KMS-11 (cell line): ENCODE measurements at regions not wholly inside any gene's neighbourhood (a gene's known extent, or its start where the extent isn't known, plus 50 kb on each side); places are given as distances from the start of the nearest gene placed in this dataset.

ENCODE experiments used
- H2AFZ ChIP-seq: fragments of 200-600 bp; sonication (generic); 2 replicates; pipeline ENCODE4 v1.6.1; 2016; ENCODE audit warnings: antibody characterized with exemption, mixed run types, low read depth
- H3K27ac ChIP-seq: fragments of 200-600 bp; sonication (generic); 2 replicates; pipeline ENCODE4 v1.6.1; 2016; ENCODE audit warnings: mild to moderate bottlenecking, mixed run types
- H3K27me3 ChIP-seq: fragments of 200-600 bp; sonication (generic); 2 replicates; pipeline ENCODE4 v1.6.1; 2017; ENCODE audit warnings: mild to moderate bottlenecking, low read depth, mixed run types, moderate library complexity; ENCODE audit not compliant: insufficient read depth
- H3K36me3 ChIP-seq: fragments of 200-600 bp; sonication (generic); 2 replicates; pipeline ENCODE4 v1.6.1; 2017; ENCODE audit warnings: mild to moderate bottlenecking, mixed run types; ENCODE audit not compliant: insufficient read depth
- H3K4me1 ChIP-seq: fragments of 200-600 bp; sonication (generic); 2 replicates; pipeline ENCODE4 v1.6.1; 2016; ENCODE audit warnings: mild to moderate bottlenecking, low read depth, mixed run types; ENCODE audit not compliant: poor library complexity, severe bottlenecking
- H3K4me2 ChIP-seq: fragments of 200-600 bp; sonication (generic); 2 replicates; pipeline ENCODE4 v1.7.0; 2016; ENCODE audit warnings: mild to moderate bottlenecking, mixed run types
- H3K4me3 ChIP-seq: fragments of 200-600 bp; sonication (generic); IDR thresholded peaks from 2 replicates; pipeline ENCODE4 v1.6.1; 2017; ENCODE audit warnings: low read depth, low read length, mixed read lengths; ENCODE audit not compliant: insufficient read depth
- H3K79me2 ChIP-seq: fragments of 200-600 bp; sonication (generic); 2 replicates; pipeline ENCODE4 v1.6.1; 2016; ENCODE audit warnings: low read depth, mixed run types; ENCODE audit not compliant: insufficient read depth
- H3K9ac ChIP-seq: fragments of 200-600 bp; sonication (generic); 2 replicates; pipeline ENCODE4 v1.6.1; 2016; ENCODE audit warnings: mild to moderate bottlenecking, mixed run types
- H4K20me1 ChIP-seq: fragments of 200-600 bp; sonication (generic); 2 replicates; pipeline ENCODE4 v1.6.1; 2016; ENCODE audit warnings: mild to moderate bottlenecking, mixed run types; ENCODE audit not compliant: insufficient read depth
- TF ChIP-seq, protein P1 (sequence below): fragments of 200-600 bp; sonication (generic); conservative IDR thresholded peaks from 2 replicates; pipeline ENCODE4 v1.6.1; 2017; ENCODE audit warnings: low read depth, mild to moderate bottlenecking, antibody characterized with exemption, low read length, moderate library complexity, mixed read lengths

DNA sequence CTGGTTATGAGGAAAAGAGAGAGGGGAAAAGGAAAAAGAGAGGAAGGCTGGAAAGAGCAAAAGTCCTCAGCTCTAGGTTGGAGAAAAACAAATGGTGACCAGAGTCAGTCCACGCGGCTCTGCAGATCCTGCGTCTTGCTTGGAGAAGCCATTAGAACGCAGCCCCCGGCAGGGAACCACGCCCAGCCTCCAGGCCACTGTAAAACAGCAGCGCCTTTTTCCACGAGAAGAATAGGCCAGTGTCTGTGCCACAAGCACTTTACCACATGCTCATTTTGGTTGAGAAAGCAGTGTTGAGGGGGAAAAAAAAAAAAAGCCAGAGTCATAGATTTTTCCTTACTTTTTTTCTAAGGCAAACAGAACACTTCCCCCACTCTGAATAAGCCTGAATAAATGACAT is 846.9 kb upstream of the ADAMTS5 start:
- H3K9ac ChIP-seq = no peak overlapping the region

DNA sequence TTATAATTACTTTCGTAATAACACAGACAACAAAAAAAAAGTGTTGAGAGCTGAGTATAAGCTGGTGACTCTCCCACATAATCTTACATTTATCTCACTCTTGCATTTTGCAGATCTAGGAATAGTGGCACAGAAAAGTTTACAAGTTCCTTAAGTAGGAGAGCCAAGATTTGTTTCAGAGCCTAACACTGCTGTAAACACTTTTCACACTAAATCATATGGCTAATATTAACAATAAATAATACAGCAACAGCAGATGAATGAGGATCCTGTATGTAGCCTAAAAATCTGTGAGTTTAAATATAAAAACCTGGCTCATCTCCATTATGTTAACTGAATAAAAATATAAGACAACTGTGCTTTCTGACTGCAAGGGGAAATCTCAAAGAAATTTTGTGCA is 846.5 kb upstream of the ADAMTS5 start:
- no peak overlapping the region for H3K27ac ChIP-seq
- no peak overlapping the region for H3K4me3 ChIP-seq
- H3K4me2 ChIP-seq = no peak overlapping the region
- H4K20me1 ChIP-seq = no peaks in the 10 kb centered on the region
- H3K9ac ChIP-seq = no peak overlapping the region
- H3K4me1 ChIP-seq = no peaks in the 10 kb centered on the region
- no peaks in the 10 kb centered on the region for H3K27me3 ChIP-seq
- H2AFZ ChIP-seq = no peak overlapping the region
- no peaks in the 10 kb centered on the region for H3K79me2 ChIP-seq
- TF ChIP-seq, protein P1, sequence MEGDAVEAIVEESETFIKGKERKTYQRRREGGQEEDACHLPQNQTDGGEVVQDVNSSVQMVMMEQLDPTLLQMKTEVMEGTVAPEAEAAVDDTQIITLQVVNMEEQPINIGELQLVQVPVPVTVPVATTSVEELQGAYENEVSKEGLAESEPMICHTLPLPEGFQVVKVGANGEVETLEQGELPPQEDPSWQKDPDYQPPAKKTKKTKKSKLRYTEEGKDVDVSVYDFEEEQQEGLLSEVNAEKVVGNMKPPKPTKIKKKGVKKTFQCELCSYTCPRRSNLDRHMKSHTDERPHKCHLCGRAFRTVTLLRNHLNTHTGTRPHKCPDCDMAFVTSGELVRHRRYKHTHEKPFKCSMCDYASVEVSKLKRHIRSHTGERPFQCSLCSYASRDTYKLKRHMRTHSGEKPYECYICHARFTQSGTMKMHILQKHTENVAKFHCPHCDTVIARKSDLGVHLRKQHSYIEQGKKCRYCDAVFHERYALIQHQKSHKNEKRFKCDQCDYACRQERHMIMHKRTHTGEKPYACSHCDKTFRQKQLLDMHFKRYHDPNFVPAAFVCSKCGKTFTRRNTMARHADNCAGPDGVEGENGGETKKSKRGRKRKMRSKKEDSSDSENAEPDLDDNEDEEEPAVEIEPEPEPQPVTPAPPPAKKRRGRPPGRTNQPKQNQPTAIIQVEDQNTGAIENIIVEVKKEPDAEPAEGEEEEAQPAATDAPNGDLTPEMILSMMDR = no peak
- H3K36me3 ChIP-seq = no peaks in the 10 kb centered on the region

More for the DNA sequence above, 846.9 kb upstream of the ADAMTS5 start:
- Histone ChIP-seq H3K4me1 (no peaks in the 10 kb centered on the region), H3K79me2 (no peaks in the 10 kb centered on the region), H3K4me2 (no peak overlapping the region), H4K20me1 (no peaks in the 10 kb centered on the region), H3K27ac (no peak overlapping the region), H2AFZ (no peak overlapping the region), H3K27me3 (no peaks in the 10 kb centered on the region), H3K36me3 (no peaks in the 10 kb centered on the region), H3K4me3 (no peak overlapping the region)
- TF ChIP-seq, protein P1 = no peak

DNA sequence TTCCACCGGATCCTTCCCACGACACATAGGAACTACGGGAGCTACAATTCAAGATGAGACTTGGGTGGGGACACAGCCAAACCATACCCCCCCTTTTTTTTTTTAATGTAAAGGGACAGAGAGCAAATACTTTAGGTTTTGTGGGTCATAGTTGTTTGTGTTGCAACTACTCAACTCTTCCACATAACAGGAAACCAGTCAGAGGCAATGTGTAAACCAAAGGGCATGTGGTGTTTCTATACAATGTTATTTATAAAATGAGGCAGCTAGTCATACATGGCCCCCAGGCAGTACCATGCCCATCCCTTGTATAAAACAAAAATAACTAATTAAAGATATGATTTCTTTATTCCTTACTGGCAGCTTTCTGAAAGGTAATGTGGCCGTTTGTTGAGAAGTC is 845.4 kb upstream of the ADAMTS5 start:
- Histone ChIP-seq H3K27me3 (no peaks in the 10 kb centered on the region), H3K9ac (no peak overlapping the region), H3K4me2 (no peak overlapping the region), H3K79me2 (no peaks in the 10 kb centered on the region), H3K4me1 (no peaks in the 10 kb centered on the region), H3K4me3 (no peak overlapping the region), H4K20me1 (no peaks in the 10 kb centered on the region), H2AFZ (no peak overlapping the region), H3K36me3 (no peaks in the 10 kb centered on the region), H3K27ac (no peak overlapping the region)
- TF ChIP-seq, protein P1 = no peak

DNA sequence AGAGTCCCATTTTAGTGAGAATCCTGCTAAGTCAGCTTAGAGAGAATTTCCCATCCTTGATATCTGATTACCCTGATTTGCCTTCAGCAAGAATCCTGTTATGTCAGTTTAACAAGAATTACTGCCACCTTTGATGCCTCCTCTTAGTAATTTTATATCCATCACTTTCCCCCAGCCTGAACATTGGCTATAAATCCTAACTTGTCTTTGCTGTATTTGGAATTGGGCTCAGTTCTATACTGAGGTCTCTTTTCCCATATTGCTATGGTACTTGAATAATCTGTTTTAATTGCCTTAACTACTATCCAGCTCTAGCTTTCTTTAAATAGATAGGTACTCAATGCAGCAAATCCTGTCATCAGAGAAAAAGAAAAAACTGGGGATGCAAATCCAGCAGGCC is 842.0 kb upstream of the ADAMTS5 start:
- Histone ChIP-seq H3K36me3 (no peaks in the 10 kb centered on the region), H3K4me2 (no peak overlapping the region), H3K4me3 (no peak overlapping the region), H2AFZ (no peak overlapping the region), H3K4me1 (no peaks in the 10 kb centered on the region), H3K27ac (no peak overlapping the region), H4K20me1 (no peaks in the 10 kb centered on the region), H3K79me2 (no peaks in the 10 kb centered on the region), H3K9ac (no peak overlapping the region), H3K27me3 (no peaks in the 10 kb centered on the region)
- TF ChIP-seq, protein P1 = no peak
